Activated T-cell treated with anti-CD3 and anti-CD28 coated beads, Interleukin-2, amount 50 U/mL, for 24 hours (primary cell): ENCODE measurements at regions not wholly inside any gene's neighbourhood (a gene's known extent, or its start where the extent isn't known, plus 50 kb on each side); places are given as distances from the start of the nearest gene placed in this dataset.
A peak's percentile ranks its signal among the peaks of the same experiment; 100 is the strongest.
"Not testable (repeated sequence)": the region's sequence is repeated elsewhere in the genome, so short reads cannot be mapped to it uniquely, and the experiment has no call there.

Experiments
- DNase-seq: peaks from one replicate; pipeline ENCODE4 v3.0.0-alpha.2; 2020
- H3K27ac Mint-ChIP-seq: 2 replicates; pipeline ENCODE4 v1.8.0; 2020; ENCODE audit warnings: mild to moderate bottlenecking, mixed read lengths
- H3K27me3 Mint-ChIP-seq: 2 replicates; pipeline ENCODE4 v1.8.0; 2020; ENCODE audit warnings: mixed read lengths
- H3K36me3 Mint-ChIP-seq: 2 replicates; pipeline ENCODE4 v1.8.0; 2020; ENCODE audit warnings: low read depth, mixed read lengths
- H3K4me1 Mint-ChIP-seq: 2 replicates; pipeline ENCODE4 v1.8.0; 2020; ENCODE audit warnings: low read depth, mixed read lengths
- H3K4me3 Mint-ChIP-seq: 2 replicates; pipeline ENCODE4 v1.8.0; 2020; ENCODE audit warnings: mild to moderate bottlenecking, moderate library complexity, mixed read lengths
- H3K9me3 Mint-ChIP-seq: 2 replicates; pipeline ENCODE4 v1.8.0; 2020; ENCODE audit warnings: mixed read lengths

DNA sequence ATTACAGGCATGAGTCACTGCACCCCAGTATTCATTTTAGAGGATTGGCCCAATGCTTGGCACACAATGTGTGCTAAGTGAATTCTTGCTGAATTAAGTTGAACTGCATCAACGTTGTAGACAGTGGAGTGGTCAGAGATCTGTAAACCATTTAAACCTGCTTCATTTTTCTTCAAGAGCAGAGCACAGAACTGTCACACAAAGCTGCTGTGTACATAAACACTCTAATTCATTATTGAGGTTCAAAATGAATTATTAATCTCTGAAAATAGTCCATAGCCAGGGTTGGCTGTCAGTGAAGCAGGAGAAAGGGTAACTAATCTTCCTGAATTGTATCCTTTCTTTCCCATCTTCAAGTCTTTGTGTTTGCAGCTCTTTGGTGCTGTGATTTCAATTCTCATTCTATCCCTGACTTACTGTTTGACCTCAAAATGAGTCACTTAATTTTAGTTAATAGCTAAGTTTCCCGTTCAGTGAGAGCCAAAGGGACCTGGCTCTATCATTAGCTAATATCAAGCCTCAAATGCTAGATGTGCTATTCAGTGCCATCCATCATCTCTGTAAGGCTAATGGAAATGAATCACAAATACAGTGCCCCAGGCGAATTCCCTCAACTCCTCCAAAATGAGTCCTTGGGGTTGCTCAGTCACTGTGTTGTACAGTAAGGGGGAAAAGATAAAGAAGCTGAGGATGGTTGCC is 77.0 kb upstream of the TSC22D1 start:
- Mint-ChIP-seq H3K36me3 (no peaks in the 10 kb centered on the region), H3K27ac (no peak overlapping the region), H3K27me3 (peaks cover 25% of the 10 kb centered on the region), H3K4me3 (no peak overlapping the region), H3K4me1 (peaks cover 21% of the 10 kb centered on the region), H3K9me3 (no peaks in the 10 kb centered on the region)
- DNase-seq = no peak

DNA sequence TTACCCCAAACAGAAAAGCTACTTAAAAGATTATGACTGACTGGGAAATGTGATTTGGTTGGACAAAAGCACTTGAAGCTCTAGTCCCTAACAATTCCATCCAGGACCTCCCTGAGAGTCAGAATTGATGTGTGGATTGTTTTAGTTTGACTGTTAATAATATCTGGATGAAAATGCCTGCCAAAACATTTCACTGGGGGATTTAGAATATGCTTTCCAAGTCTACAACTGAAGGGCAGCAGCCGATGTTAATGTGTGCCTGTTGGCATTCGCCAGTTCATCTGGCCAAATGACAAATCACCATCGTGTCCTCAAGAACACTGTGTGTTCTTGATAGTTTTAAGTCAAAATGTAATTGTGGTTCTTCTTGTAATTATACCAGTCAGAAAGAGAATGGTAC is 76.0 kb upstream of the TSC22D1 start:
- H3K4me1 Mint-ChIP-seq = peaks cover 22% of the 10 kb centered on the region

DNA sequence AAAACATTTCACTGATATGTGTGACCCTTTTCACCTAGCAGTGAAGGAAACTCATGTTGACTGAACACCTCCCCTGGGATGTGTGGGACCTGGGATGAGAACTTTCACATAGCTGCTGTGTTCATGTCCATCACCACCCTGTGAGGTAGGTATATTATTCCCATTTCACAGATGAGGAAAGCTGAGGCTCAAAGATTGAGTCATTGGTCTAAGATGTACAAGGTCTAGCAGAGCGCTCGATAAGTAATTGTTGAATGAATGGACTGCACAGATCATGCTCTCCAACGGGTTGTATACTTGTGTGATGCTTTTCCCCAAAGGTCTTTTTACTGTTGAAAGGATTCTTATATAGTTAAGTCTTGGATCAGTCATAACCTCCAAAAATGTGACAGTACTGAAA is 75.6 kb upstream of the TSC22D1 start:
- peaks cover 29% of the 10 kb centered on the region for H3K27me3 Mint-ChIP-seq
- no peaks in the 10 kb centered on the region for H3K9me3 Mint-ChIP-seq
- H3K4me1 Mint-ChIP-seq = peaks cover 22% of the 10 kb centered on the region

More for the DNA sequence above, 76.0 kb upstream of the TSC22D1 start:
- peaks cover 27% of the 10 kb centered on the region for H3K27me3 Mint-ChIP-seq
- no peak overlapping the region for H3K4me3 Mint-ChIP-seq
- no peaks in the 10 kb centered on the region for H3K36me3 Mint-ChIP-seq
- no peak overlapping the region for H3K27ac Mint-ChIP-seq
- H3K9me3 Mint-ChIP-seq = no peaks in the 10 kb centered on the region
- no peak for DNase-seq

DNA sequence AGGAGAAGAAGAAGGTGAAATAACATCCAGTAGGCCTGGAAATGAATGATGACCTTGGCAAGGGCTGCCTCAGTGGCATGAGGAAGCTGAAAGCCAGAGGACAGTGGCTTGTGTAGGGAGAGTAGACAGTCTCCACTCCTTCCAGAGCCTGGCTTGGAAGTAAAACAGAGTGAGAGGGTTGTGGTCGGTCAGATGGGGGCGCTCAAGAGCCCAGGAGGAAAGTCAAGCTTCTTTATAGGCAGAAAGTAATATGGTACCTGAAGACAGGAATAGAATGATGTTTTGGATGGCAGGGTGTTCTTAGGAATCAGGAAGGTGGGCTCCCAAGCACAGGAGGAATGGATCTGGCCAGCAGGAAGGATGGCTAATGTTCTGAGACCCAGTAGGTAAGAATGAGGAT is 75.1 kb upstream of the TSC22D1 start:
- Mint-ChIP-seq H3K27ac (no peak overlapping the region), H3K36me3 (no peaks in the 10 kb centered on the region), H3K4me1 (peaks cover 22% of the 10 kb centered on the region), H3K4me3 (no peak overlapping the region), H3K27me3 (peaks cover 31% of the 10 kb centered on the region), H3K9me3 (no peaks in the 10 kb centered on the region)
- DNase-seq = no peak

More for the DNA sequence above, 75.6 kb upstream of the TSC22D1 start:
- H3K4me3 Mint-ChIP-seq = no peak overlapping the region
- no peak overlapping the region for H3K27ac Mint-ChIP-seq
- no peak for DNase-seq
- H3K36me3 Mint-ChIP-seq = no peaks in the 10 kb centered on the region

DNA sequence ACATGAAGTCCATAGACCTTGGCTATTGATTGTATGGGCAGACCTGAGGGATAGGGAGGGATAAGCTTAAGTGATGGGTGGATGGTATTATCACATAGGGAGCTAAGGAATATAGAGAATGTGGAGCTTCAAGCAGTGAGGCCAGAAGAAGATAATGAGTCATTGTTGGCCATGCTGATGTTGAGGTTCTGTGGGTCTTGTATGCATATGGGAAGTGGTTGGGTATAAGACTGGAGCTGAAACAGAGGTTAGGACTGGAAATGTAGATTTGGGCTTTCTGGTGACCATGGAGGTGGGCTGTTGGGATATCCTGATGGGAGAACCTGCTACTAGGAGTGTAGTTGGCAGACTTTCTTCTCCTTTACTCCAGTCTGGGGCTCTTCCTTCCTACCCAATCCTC is 73.7 kb upstream of the TSC22D1 start:
- Mint-ChIP-seq H3K36me3 (no peaks in the 10 kb centered on the region), H3K4me3 (no peak overlapping the region), H3K4me1 (peaks cover 22% of the 10 kb centered on the region), H3K9me3 (no peaks in the 10 kb centered on the region), H3K27ac (no peak overlapping the region), H3K27me3 (peaks cover 36% of the 10 kb centered on the region)
- DNase-seq = no peak

DNA sequence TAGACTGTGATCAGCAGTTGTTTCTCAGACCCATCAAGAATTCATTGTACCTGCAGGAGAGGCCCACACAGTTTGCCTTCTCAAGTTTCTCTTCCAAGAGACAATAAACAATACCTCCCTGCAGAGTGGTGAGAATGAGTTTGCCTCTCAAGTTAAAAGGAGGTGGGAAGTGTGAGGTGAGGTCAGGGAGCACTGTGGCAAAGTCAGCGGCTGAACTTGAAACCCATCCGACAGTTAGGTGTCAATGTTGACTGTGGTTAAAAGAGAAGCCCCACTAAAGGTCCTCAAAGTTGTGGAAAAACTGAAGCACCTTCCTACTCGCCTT is 72.9 kb upstream of the TSC22D1 start:
- Mint-ChIP-seq H3K4me3 (no peak overlapping the region), H3K9me3 (no peaks in the 10 kb centered on the region), H3K36me3 (no peaks in the 10 kb centered on the region), H3K27ac (peak overlapping the region; percentile 78), H3K4me1 (peaks cover 22% of the 10 kb centered on the region), H3K27me3 (peaks cover 36% of the 10 kb centered on the region)
- peak; percentile 35 for DNase-seq

DNA sequence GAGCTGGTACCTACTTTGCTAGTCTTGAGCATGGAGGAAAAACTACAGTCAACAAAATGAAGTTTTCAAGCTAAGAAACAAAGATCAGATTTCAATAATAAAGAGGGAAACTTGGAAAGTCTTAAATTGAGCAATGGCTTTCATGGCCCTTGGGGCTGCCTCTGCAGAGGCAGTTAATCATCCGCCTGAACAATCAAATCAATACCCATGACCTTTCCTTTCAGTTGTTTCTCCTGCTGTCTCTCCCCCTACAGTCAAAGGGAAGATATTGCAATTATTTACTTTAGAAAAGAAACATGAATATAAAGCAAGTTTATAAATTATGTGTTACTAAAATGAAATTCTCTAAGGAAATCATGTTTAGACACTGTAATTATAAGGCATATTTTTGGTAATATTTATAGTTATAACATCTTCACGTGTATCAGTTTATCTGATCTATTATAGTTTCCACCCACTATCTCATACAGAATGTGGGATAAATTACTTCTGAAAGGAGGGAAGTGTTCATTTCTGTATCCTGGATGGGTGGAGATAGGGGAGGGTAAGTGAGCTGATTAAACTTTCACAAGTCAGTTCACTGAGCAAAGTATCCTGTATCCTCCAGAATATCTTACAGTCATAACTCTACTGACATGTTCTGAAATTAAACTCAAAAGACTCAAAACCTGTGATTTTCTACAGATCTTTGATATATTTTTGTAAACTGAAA is 72.4 kb upstream of the TSC22D1 start:
- no peak for DNase-seq
- peaks cover 37% of the 10 kb centered on the region for H3K27me3 Mint-ChIP-seq
- H3K4me1 Mint-ChIP-seq = peaks cover 22% of the 10 kb centered on the region
- no peak overlapping the region for H3K4me3 Mint-ChIP-seq
- peak overlapping the region; percentile 78 for H3K27ac Mint-ChIP-seq
- no peaks in the 10 kb centered on the region for H3K36me3 Mint-ChIP-seq
- no peaks in the 10 kb centered on the region for H3K9me3 Mint-ChIP-seq

DNA sequence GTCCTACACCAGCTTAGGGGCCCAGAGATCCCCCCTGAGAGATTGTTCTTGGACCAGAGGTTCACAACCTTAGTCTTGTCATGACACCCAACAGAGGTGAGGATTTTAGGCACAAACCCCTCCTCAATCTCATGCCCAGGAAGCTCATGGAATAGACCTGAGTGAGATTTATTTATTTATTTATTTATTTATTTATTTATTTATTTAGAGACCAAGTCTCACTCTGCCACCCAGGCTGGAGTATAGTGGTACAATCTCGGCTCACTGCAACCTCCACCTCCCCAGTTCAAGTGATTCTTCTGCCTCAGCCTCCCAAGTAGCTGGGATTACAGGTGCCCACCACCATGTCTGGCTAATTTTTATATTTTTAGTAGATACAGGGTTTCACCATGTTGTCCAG is 71.4 kb upstream of the TSC22D1 start:
- H3K27me3 Mint-ChIP-seq = peaks cover 37% of the 10 kb centered on the region
- H3K4me1 Mint-ChIP-seq = peaks cover 22% of the 10 kb centered on the region
- H3K36me3 Mint-ChIP-seq, H3K9me3 Mint-ChIP-seq, H3K27ac Mint-ChIP-seq, DNase-seq, H3K4me3 Mint-ChIP-seq: not testable (repeated sequence)

DNA sequence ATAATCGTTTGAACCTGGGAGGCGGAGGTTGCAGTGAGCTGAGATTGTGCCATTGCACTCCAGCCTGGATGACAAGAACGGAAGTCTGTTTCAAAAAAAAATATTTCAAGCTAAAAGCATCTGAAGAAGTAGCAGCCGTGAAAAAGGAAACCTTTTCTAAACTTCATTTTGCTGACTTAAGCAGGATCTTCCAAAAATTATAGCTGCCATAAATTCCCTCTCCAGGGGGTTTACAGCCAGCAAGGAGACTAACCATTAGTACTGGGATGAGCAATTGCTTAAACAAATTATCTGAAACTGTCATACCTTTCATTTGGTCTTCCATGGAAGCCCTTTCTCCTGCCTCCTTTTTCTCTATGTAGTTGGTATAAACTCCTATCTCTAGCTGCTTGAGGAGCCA is 69.9 kb upstream of the TSC22D1 start:
- H3K27ac Mint-ChIP-seq = no peak overlapping the region
- H3K36me3 Mint-ChIP-seq = no peaks in the 10 kb centered on the region
- DNase-seq = no peak
- H3K9me3 Mint-ChIP-seq = no peaks in the 10 kb centered on the region
- peaks cover 24% of the 10 kb centered on the region for H3K27me3 Mint-ChIP-seq
- no peak overlapping the region for H3K4me3 Mint-ChIP-seq
- H3K4me1 Mint-ChIP-seq = peaks cover 24% of the 10 kb centered on the region

DNA sequence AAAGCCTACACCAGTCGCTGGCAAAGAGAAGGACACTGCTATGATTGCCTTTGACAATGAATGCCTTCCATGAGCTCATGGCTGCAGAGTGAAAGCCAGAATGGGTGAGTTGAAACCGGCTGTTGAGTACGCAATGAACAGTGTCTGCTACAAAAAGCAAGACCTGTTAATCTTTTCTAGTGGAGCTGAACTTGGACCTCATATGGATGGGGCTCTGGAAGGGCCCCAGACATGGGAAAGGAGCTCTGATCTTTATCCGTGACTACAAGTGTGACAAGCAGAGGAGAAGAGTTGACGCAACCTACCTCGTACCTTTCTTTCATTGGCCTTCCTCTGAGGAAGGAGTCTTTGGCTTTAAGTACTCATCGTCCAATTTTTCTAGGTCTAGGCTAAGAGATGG is 67.1 kb upstream of the TSC22D1 start:
- Mint-ChIP-seq H3K4me1 (peaks cover 6% of the 10 kb centered on the region), H3K36me3 (no peaks in the 10 kb centered on the region), H3K27ac (no peak overlapping the region), H3K27me3 (peaks cover 20% of the 10 kb centered on the region), H3K4me3 (no peak overlapping the region), H3K9me3 (no peaks in the 10 kb centered on the region)
- DNase-seq = no peak

DNA sequence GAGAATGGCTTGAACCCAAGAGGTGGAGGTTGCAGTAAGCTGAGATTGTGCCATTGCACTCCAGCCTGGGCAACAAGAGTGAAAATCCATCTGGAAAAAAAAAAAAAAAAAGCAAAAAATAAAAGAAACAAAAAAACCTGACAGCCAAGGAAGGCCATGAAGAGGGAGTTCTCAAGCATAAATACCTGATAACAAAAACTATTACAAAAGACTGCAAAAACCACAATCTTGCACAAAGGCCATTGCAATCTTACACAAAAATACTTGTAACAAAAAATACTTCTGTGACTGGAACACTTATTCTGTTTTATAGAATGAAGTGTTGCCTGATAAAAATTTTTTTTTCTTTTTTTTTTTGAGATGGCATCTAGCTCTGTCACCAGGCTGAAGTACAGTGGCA is 61.5 kb upstream of the TSC22D1 start:
- Mint-ChIP-seq H3K36me3 (no peaks in the 10 kb centered on the region), H3K4me1 (peaks cover 3% of the 10 kb centered on the region), H3K27ac (no peak overlapping the region)

DNA sequence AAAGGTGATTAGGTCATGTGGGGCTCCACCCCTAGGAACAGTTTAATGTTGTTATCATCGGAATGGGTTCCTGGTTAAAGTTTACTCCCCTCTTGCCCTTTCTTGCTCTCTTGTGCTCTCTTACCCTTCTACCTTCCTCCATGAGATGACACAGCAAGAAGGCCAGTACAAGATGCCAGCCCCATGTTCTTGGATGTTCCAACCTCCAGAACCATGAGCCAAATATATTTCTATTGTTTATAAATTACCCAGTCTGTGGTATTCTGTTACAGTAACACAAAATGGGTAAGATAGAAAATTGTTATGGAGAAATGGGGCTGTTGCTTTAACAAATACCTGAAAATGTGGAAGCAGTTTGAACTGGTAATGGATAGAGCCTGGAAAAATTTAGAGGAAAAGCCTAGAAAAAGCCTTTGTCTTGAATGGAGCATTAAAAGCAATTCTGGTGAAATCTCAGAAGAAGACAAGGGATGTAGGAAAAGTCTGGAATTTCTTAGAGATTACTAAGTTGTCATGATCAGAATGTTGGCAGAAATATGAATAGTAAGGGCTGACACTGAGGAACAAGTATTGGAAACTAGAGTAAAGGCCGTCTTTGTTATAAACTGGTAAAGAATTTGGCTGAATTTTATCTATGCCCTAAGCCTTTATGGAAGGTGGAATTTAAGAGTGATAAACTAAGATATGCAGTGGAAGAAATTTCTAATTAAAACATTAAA is 53.5 kb upstream of the TSC22D1 start:
- no peak for DNase-seq
- Mint-ChIP-seq H3K27ac (no peak overlapping the region), H3K27me3 (peaks cover 18% of the 10 kb centered on the region), H3K4me1 (no peaks in the 10 kb centered on the region), H3K4me3 (no peak overlapping the region), H3K9me3 (no peaks in the 10 kb centered on the region), H3K36me3 (no peaks in the 10 kb centered on the region)

More for the DNA sequence above, 61.5 kb upstream of the TSC22D1 start:
- no peak for DNase-seq
- H3K27me3 Mint-ChIP-seq = no peaks in the 10 kb centered on the region
- H3K9me3 Mint-ChIP-seq = no peaks in the 10 kb centered on the region
- no peak overlapping the region for H3K4me3 Mint-ChIP-seq

DNA sequence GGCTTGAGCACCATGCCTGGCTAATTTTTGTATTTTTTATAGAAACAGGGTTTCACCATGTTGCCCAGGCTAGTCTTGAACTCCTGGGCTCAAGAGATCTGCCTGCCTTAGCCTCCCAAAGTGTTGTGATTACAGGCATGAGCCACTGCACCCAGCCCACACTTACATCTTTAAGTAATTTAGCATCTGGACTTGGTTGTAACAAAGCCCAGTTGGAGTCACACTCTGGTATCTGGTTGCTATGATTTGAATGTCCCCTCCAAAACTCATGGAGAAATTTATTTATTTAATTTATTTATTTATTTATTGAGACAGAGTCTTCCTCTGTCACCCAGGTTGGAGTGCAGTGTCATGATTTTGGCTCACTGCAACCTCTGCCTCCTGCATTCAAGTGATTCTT is 52.7 kb upstream of the TSC22D1 start:
- H3K4me1 Mint-ChIP-seq, H3K9me3 Mint-ChIP-seq, H3K36me3 Mint-ChIP-seq, H3K27ac Mint-ChIP-seq, H3K4me3 Mint-ChIP-seq, DNase-seq: not testable (repeated sequence)
- H3K27me3 Mint-ChIP-seq = peaks cover 21% of the 10 kb centered on the region

DNA sequence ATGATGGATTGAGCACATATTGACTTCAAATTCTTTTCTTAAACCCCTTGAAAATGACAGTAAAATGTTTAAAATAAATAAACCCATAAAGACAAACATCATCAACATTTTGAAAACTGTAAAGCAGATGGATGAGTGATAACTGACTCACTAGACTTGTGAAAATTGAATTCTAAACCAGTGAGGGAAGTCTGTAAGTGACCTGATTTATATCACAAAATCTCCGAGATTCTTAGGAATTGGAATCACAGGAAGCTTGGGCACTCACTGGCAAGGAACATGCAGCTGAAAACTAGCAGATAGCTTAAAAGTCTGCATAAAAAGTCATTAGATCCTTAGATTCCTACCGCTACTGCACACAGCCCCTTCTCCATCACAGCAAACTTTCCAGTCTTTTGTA is 51.3 kb upstream of the TSC22D1 start:
- H3K27me3 Mint-ChIP-seq = peaks cover 21% of the 10 kb centered on the region
- H3K27ac Mint-ChIP-seq = no peak overlapping the region
- H3K36me3 Mint-ChIP-seq = no peaks in the 10 kb centered on the region
- DNase-seq = no peak
- no peaks in the 10 kb centered on the region for H3K9me3 Mint-ChIP-seq
- no peaks in the 10 kb centered on the region for H3K4me1 Mint-ChIP-seq
- H3K4me3 Mint-ChIP-seq = no peak overlapping the region

DNA sequence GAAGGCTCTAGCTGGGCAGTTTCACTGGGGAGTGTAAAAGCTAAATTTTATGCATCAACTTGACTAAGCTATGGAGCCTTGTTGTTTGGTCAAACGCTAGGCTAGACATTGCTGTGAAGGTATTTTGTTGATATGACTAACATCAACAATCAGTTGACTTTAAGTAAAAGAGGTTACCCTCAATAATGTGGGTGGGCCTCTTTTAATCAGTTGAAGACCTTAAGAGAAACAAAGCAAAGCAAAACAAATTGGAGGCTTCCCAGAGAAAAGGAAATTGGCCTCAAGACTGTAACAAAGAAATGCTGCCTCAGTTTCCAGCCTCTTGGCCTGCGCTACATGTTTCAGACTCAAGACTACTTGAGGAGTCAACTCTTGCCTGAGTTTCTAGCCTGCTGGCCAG is 50.0 kb upstream of the TSC22D1 start:
- H3K4me1 Mint-ChIP-seq = no peaks in the 10 kb centered on the region
- no peaks in the 10 kb centered on the region for H3K9me3 Mint-ChIP-seq
- DNase-seq = no peak
- H3K4me3 Mint-ChIP-seq = no peak overlapping the region
- peaks cover 21% of the 10 kb centered on the region for H3K27me3 Mint-ChIP-seq
- no peaks in the 10 kb centered on the region for H3K36me3 Mint-ChIP-seq
- no peak overlapping the region for H3K27ac Mint-ChIP-seq
